HepG2 (cell line): ENCODE measurements at regions not wholly inside any gene's neighbourhood (a gene's known extent, or its start where the extent isn't known, plus 50 kb on each side); places are given as distances from the start of the nearest gene placed in this dataset.

ENCODE experiments used
- ATAC-seq: fragments of 200-7000 bp; cut with Tn5 transposase; 3 replicates; pipeline ENCODE4 v1.9.1; 2020; ENCODE audit warnings: mild to moderate bottlenecking, moderate library complexity
- BruUV-seq: library from RNA; stranded (reverse); fragments of 400-500 nt; replicated peaks from 2 replicates; lab custom pipeline; 2021; lab: Mats Ljungman, UMichigan
- CTCF ChIA-PET: fragments of 300-600 bp; formaldehyde crosslinking; extraction: SDS; loops from one replicate; lab custom pipeline; 2021; ENCODE audit warnings: low total read pairs, inconsistent platforms, low intra/inter-chr PET ratio; lab: Yijun Ruan, JAX
- POLR2A ChIA-PET: fragments of 350-600 bp; sonication (Branson Sonifier 250); formaldehyde crosslinking; loops from one replicate; lab custom pipeline; 2020; ENCODE audit warnings: antibody characterized with exemption, inconsistent platforms; lab: Yijun Ruan, JAX
- DNase-seq: peaks from one replicate; pipeline ENCODE4 v3.0.0-alpha.2; 2015; ENCODE audit warnings: low spot score
- FAIRE-seq: peaks from 3 replicates; lab custom pipeline; 2011; peaks lifted over from hg19 to GRCh38; lab: Jason Lieb, UNC
- H2AFZ ChIP-seq: one replicate; pipeline ENCODE4 v1.6.1; 2011; ENCODE audit warnings: low read length, inconsistent platforms
- H3K27ac ChIP-seq: fragments of 300-600 bp; 3 replicates; pipeline ENCODE4 v1.8.0; 2011; ENCODE audit warnings: mixed run types, mild to moderate bottlenecking, mixed read lengths, low read length, inconsistent platforms; ENCODE audit not compliant: insufficient read depth; ENCODE audit errors: extremely low read length
- H3K27me3 ChIP-seq, 2 experiments: fragments of 200-600 bp in 1 of 2; 2 replicates in 1 of 2; 3 replicates in 1 of 2; pipeline versions ENCODE4 v1.6.0 to v1.8.0; 2011; ENCODE audit warnings: low read length in 2 of 2, mild to moderate bottlenecking in 2 of 2, moderate library complexity in 2 of 2, inconsistent platforms in 1 of 2; ENCODE audit not compliant: insufficient read depth in 2 of 2, control insufficient read depth in 1 of 2
- H3K36me3 ChIP-seq, 2 experiments: fragments of 200-600 bp in 1 of 2; replicated peaks in 1 of 2; 2 replicates in 1 of 2; 3 replicates in 1 of 2; pipeline versions ENCODE4 v1.5.1 to v1.8.0; 2011; ENCODE audit warnings: low read length in 2 of 2, inconsistent platforms in 1 of 2; ENCODE audit not compliant: insufficient read depth in 2 of 2, control insufficient read depth in 1 of 2
- H3K4me1 ChIP-seq: 2 replicates; pipeline ENCODE4 v1.5.1; 2012; ENCODE audit warnings: low read length, inconsistent platforms; ENCODE audit not compliant: insufficient read depth
- H3K4me2 ChIP-seq: 2 replicates; pipeline ENCODE4 v1.6.0; 2011; ENCODE audit warnings: low read depth, low read length, inconsistent platforms
- H3K4me3 ChIP-seq, 3 experiments: fragments of 200-600 bp in 1 of 3; sonication (generic), shearing (Covaris generic) in 1 of 3; replicated peaks in 1 of 3; 2 replicates each; pipeline ENCODE4 v1.5.1; 2011 to 2016; ENCODE audit warnings: low read length in 3 of 3, inconsistent platforms in 2 of 3, low read depth in 2 of 3, mild to moderate bottlenecking in 2 of 3, control low read depth in 1 of 3, mixed read lengths in 1 of 3; ENCODE audit not compliant: insufficient read depth in 1 of 3
- H3K79me2 ChIP-seq: one replicate; pipeline ENCODE4 v1.6.1; 2011; ENCODE audit warnings: low read length, inconsistent platforms; ENCODE audit not compliant: insufficient read depth
- H3K9ac ChIP-seq: 2 replicates; pipeline ENCODE4 v1.6.0; 2011; ENCODE audit warnings: mild to moderate bottlenecking, low read depth, low read length, inconsistent platforms; ENCODE audit not compliant: insufficient read depth
- H3K9me3 ChIP-seq: 2 replicates; pipeline ENCODE4 v1.5.1; 2012; ENCODE audit warnings: mild to moderate bottlenecking, low read length
- H4K20me1 ChIP-seq: 2 replicates; pipeline ENCODE4 v1.6.0; 2011; ENCODE audit warnings: inconsistent platforms, mild to moderate bottlenecking, low read length, moderate library complexity; ENCODE audit not compliant: insufficient read depth
- ATRX ChIP-seq: sonication (generic); formaldehyde crosslinking; IDR thresholded peaks from 2 replicates; pipeline ENCODE4 v1.4.0; 2020; ENCODE audit warnings: missing genetic modification reagents, borderline replicate concordance
- EED ChIP-seq: sonication (generic); formaldehyde crosslinking; IDR thresholded peaks from 2 replicates; pipeline ENCODE4 v1.5.0; 2020; ENCODE audit warnings: mild to moderate bottlenecking, missing genetic modification reagents
- HIC2 ChIP-seq: sonication (generic); formaldehyde crosslinking; IDR thresholded peaks from 2 replicates; pipeline ENCODE4 v1.9.0; 2022; ENCODE audit warnings: low read depth, missing genetic modification reagents
- MNT ChIP-seq: fragments of 450-650 bp; IDR thresholded peaks from 2 replicates; pipeline ENCODE4 v1.6.1; 2016
- NCOR1 ChIP-seq: fragments of 200-600 bp; sonication (generic); IDR thresholded peaks from 2 replicates; pipeline ENCODE4 v1.7.0; 2017; ENCODE audit warnings: antibody characterized with exemption, low read length, borderline replicate concordance
- POLR2AphosphoS5 ChIP-seq: IDR thresholded peaks from 2 replicates; pipeline ENCODE4 v1.6.1; 2012; ENCODE audit warnings: low read depth, low read length
- RARG ChIP-seq: sonication (generic); formaldehyde crosslinking; IDR thresholded peaks from 2 replicates; pipeline ENCODE4 v1.4.0; 2020; ENCODE audit warnings: low read depth, mild to moderate bottlenecking, missing genetic modification reagents
- RBM22 ChIP-seq: fragments of 200-400 bp; formaldehyde crosslinking; optimal IDR thresholded peaks from 2 replicates; pipeline ENCODE3; 2017; ENCODE audit warnings: mild to moderate bottlenecking, low read length, moderate library complexity
- SP2 ChIP-seq: sonication (generic); formaldehyde crosslinking; IDR thresholded peaks from 2 replicates; pipeline ENCODE4 v1.5.1; 2020; ENCODE audit warnings: mild to moderate bottlenecking, missing genetic modification reagents
- SRF ChIP-seq: IDR thresholded peaks from 2 replicates; pipeline ENCODE4 v1.6.1; 2011; ENCODE audit warnings: mild to moderate bottlenecking, low read depth, low read length, moderate library complexity
- TEAD2 ChIP-seq: sonication (generic); formaldehyde crosslinking; IDR thresholded peaks from 2 replicates; pipeline ENCODE4 v1.9.0; 2021; ENCODE audit warnings: missing genetic modification reagents
- ZBTB46 ChIP-seq: sonication (generic); formaldehyde crosslinking; IDR thresholded peaks from 2 replicates; pipeline ENCODE4 v1.4.0; 2020; ENCODE audit warnings: mild to moderate bottlenecking, missing genetic modification reagents, borderline replicate concordance
- ZNF138 ChIP-seq: sonication (generic); formaldehyde crosslinking; IDR thresholded peaks from 2 replicates; pipeline ENCODE4 v1.5.0; 2020; ENCODE audit warnings: mild to moderate bottlenecking, low read depth, missing genetic modification reagents
- ZNF34 ChIP-seq: sonication (generic); formaldehyde crosslinking; IDR thresholded peaks from 2 replicates; pipeline ENCODE4 v1.4.0; 2020; ENCODE audit warnings: mild to moderate bottlenecking, missing genetic modification reagents, borderline replicate concordance
- ZNF570 ChIP-seq: sonication (generic); formaldehyde crosslinking; IDR thresholded peaks from 2 replicates; pipeline ENCODE4 v1.4.0; 2020; ENCODE audit warnings: mild to moderate bottlenecking, missing genetic modification reagents, borderline replicate concordance
- ZNF597 ChIP-seq: sonication (generic); formaldehyde crosslinking; IDR thresholded peaks from 2 replicates; pipeline ENCODE4 v1.5.0; 2020; ENCODE audit warnings: missing genetic modification reagents
- ZNF615 ChIP-seq: sonication (generic); formaldehyde crosslinking; IDR thresholded peaks from 2 replicates; pipeline ENCODE4 v1.5.0; 2020; ENCODE audit warnings: mild to moderate bottlenecking, missing genetic modification reagents, borderline replicate concordance
- ZNF788 ChIP-seq: sonication (generic); formaldehyde crosslinking; IDR thresholded peaks from 2 replicates; pipeline ENCODE4 v1.5.0; 2020; ENCODE audit warnings: mild to moderate bottlenecking, missing genetic modification reagents, borderline replicate concordance
- WGBS: methylation state at CpG from one replicate; pipeline ENCODE4 v1.1.6; 2017; ENCODE audit warnings: low lambda C conversion rate; 5-methylcytosine and 5-hydroxymethylcytosine counted together
- in situ Hi-C: cut with HindIII; loops from 2 replicates; pipeline ENCODE4 v1.10.0; 2017; ENCODE audit warnings: low pct_unique_long_range_greater_than_20kb; ENCODE audit not compliant: extremely low pct_ligation_motif_present
- intact Hi-C: fragments of 100-400 bp; cut with micrococcal nuclease; formaldehyde crosslinking; loops from one replicate; pipeline ENCODE4 v1.10.0; 2022; ENCODE audit not compliant: unreplicated experiment

- Histone ChIP-seq H3K9ac (no peak overlapping the region), H3K27ac (no peak overlapping the region), H3K9me3 (no peaks in the 10 kb centered on the region), H3K4me2 (no peak overlapping the region), H3K4me1 (no peaks in the 10 kb centered on the region), H4K20me1 (no peaks in the 10 kb centered on the region), H2AFZ (no peak overlapping the region), H3K27me3 (no peaks in the 10 kb centered on the region), H3K4me3 (no peak overlapping the region), H3K36me3 (no peaks in the 10 kb centered on the region), H3K79me2 (no peaks in the 10 kb centered on the region)
- CTCF ChIA-PET, result no interaction called here
- BruUV-seq, result no TSS peak
- in situ Hi-C loops, result no loop called here
- intact Hi-C loops, result no loop called here
- FAIRE-seq, result no peak
- WGBS, result 15% methylated on average over 2 of the region's 2 CpGs
- DNase-seq, result no peak
- TF ChIP-seq ZNF138 (CRISPR knock-in tag) (no peak), ZNF570 (CRISPR knock-in tag) (no peak), ZBTB46 (CRISPR knock-in tag) (no peak), TEAD2 (CRISPR knock-in tag) (no peak), HIC2 (CRISPR knock-in tag) (no peak), ZNF34 (no peak), RBM22 (no peak), SP2 (CRISPR knock-in tag) (no peak), ZNF788 (CRISPR knock-in tag) (no peak), ZNF615 (CRISPR knock-in tag) (no peak), RARG (CRISPR knock-in tag) (no peak), ATRX (no peak), MNT (no peak), ZNF597 (CRISPR knock-in tag) (no peak), EED (no peak), NCOR1 (no peak), POLR2AphosphoS5 (no peak), SRF (no peak)
- no peak for ATAC-seq
- POLR2A ChIA-PET, result no interaction called here
Measured at GRCh38 chr6:50527985-50528384, 185.3 kb upstream of the TFAP2D start.
